Endothelial cell of umbilical vein (primary cell): ENCODE measurements at regions not wholly inside any gene's neighbourhood (a gene's known extent, or its start where the extent isn't known, plus 50 kb on each side); places are given as distances from the start of the nearest gene placed in this dataset.

Experiments
- BruUV-seq: library from RNA; stranded (reverse); fragments of 400-500 nt; replicated peaks from 2 replicates; lab custom pipeline; 2021; lab: Mats Ljungman, UMichigan
- CTCF ChIA-PET: fragments of 300-600, 350-600 bp; sonication (Branson Sonifier 250); formaldehyde crosslinking; loops from one replicate; lab custom pipeline; 2021; ENCODE audit warnings: antibody characterized with exemption, inconsistent platforms; lab: Charles Lee
- POLR2A ChIA-PET: fragments of 300-600, 350-600 bp; sonication (Branson Sonifier 250); formaldehyde crosslinking; loops from one replicate; lab custom pipeline; 2021; ENCODE audit warnings: antibody characterized with exemption, inconsistent platforms; lab: Charles Lee
- DNase-seq: peaks from one replicate; pipeline ENCODE4 v3.0.0-alpha.2; 2011; ENCODE audit warnings: low read depth, low spot score
- FAIRE-seq: peaks from 2 replicates; lab custom pipeline; 2011; peaks lifted over from hg19 to GRCh38; lab: Jason Lieb, UNC
- H2AFZ ChIP-seq: 2 replicates; pipeline ENCODE4 v1.6.0; 2012; ENCODE audit warnings: low read depth, low read length, control low read depth, inconsistent platforms
- H3K27ac ChIP-seq: 2 replicates; pipeline ENCODE4 v1.5.1; 2011; ENCODE audit warnings: low read depth, mild to moderate bottlenecking, control low read depth, low read length, moderate library complexity; ENCODE audit not compliant: insufficient read depth
- H3K27me3 ChIP-seq, 2 experiments: 2 replicates each; pipeline versions ENCODE4 v1.6.0 to v1.6.1; 2011; ENCODE audit warnings: low read length in 2 of 2, mixed read lengths in 1 of 2; ENCODE audit not compliant: control insufficient read depth in 2 of 2, insufficient read depth in 2 of 2
- H3K36me3 ChIP-seq, 2 experiments: 2 replicates in 1 of 2; 3 replicates in 1 of 2; pipeline ENCODE4 v1.5.1; 2011; ENCODE audit warnings: low read length in 2 of 2, mild to moderate bottlenecking in 1 of 2, moderate library complexity in 1 of 2; ENCODE audit not compliant: control insufficient read depth in 2 of 2, insufficient read depth in 2 of 2; ENCODE audit errors: extremely low read depth in 1 of 2
- H3K4me1 ChIP-seq: 3 replicates; pipeline ENCODE4 v1.5.1; 2011; ENCODE audit warnings: mild to moderate bottlenecking, low read length; ENCODE audit not compliant: control insufficient read depth, insufficient read depth; ENCODE audit errors: extremely low read depth
- H3K4me2 ChIP-seq: 2 replicates; pipeline ENCODE4 v1.6.1; 2011; ENCODE audit warnings: low read length, control low read depth, mixed read lengths; ENCODE audit not compliant: insufficient read depth
- H3K4me3 ChIP-seq, 3 experiments: fragments of 200-600 bp in 1 of 3; sonication (generic), shearing (Covaris generic) in 1 of 3; replicated peaks in 1 of 3; 2 replicates each; pipeline ENCODE4 v1.5.1; 2011 to 2016; ENCODE audit warnings: control low read depth in 3 of 3, low read length in 3 of 3, mild to moderate bottlenecking in 2 of 3, inconsistent platforms in 1 of 3, low read depth in 1 of 3, moderate library complexity in 1 of 3; ENCODE audit not compliant: insufficient read depth in 1 of 3
- H3K79me2 ChIP-seq: 2 replicates; pipeline ENCODE4 v1.6.0; 2012; ENCODE audit warnings: low read length, inconsistent platforms; ENCODE audit not compliant: control insufficient read depth, insufficient read depth
- H3K9ac ChIP-seq: replicated peaks from 2 replicates; pipeline ENCODE3; 2011; ENCODE audit warnings: low read length, control low read depth; ENCODE audit not compliant: insufficient read depth; ENCODE audit errors: extremely low read depth
- H3K9me1 ChIP-seq: replicated peaks from 3 replicates; pipeline ENCODE4 v1.6.0; 2011; ENCODE audit warnings: mild to moderate bottlenecking, low read length; ENCODE audit not compliant: control insufficient read depth, insufficient read depth; ENCODE audit errors: extremely low read depth
- H3K9me3 ChIP-seq: replicated peaks from 2 replicates; pipeline ENCODE4 v1.5.1; 2012; ENCODE audit warnings: low read length, inconsistent platforms; ENCODE audit not compliant: control insufficient read depth, insufficient read depth
- H4K20me1 ChIP-seq: replicated peaks from 2 replicates; pipeline ENCODE3; 2011; ENCODE audit warnings: mild to moderate bottlenecking, low read length; ENCODE audit not compliant: control insufficient read depth, insufficient read depth; ENCODE audit errors: extremely low read depth
- EZH2 ChIP-seq: IDR thresholded peaks from 2 replicates; pipeline ENCODE4 v1.6.1; 2012; ENCODE audit warnings: borderline replicate concordance, low read depth, mild to moderate bottlenecking, moderate library complexity, low read length, inconsistent platforms; ENCODE audit not compliant: severe bottlenecking
- FOS ChIP-seq: IDR thresholded peaks from 2 replicates; pipeline ENCODE4 v1.6.1; 2011; ENCODE audit warnings: mild to moderate bottlenecking, low read length, moderate library complexity, borderline replicate concordance; ENCODE audit not compliant: insufficient read depth
- GATA2 ChIP-seq: IDR thresholded peaks from 2 replicates; pipeline ENCODE4 v1.7.0; 2011; ENCODE audit warnings: low read depth, mild to moderate bottlenecking, moderate library complexity, mixed read lengths, low read length; ENCODE audit not compliant: insufficient read length, insufficient read depth
- JUN ChIP-seq: IDR thresholded peaks from 2 replicates; pipeline ENCODE4 v1.6.1; 2011; ENCODE audit warnings: borderline replicate concordance, low read depth; ENCODE audit not compliant: insufficient read length, insufficient read depth
- MYC ChIP-seq: IDR thresholded peaks from one replicate; pipeline ENCODE4 v1.6.1; 2011; ENCODE audit warnings: mild to moderate bottlenecking, low read depth, low read length
- POLR2A ChIP-seq: IDR thresholded peaks from 2 replicates; pipeline ENCODE4 v1.6.1; 2012; ENCODE audit warnings: low read depth, mild to moderate bottlenecking, control low read depth, low read length
- POLR2AphosphoS5 ChIP-seq: IDR thresholded peaks from 2 replicates; pipeline ENCODE4 v1.6.1; 2012; ENCODE audit warnings: low read depth, mild to moderate bottlenecking, control low read depth, low read length, moderate library complexity; ENCODE audit not compliant: insufficient read depth
- dilution Hi-C: fragments of 300-500 bp; cut with MboI; formaldehyde crosslinking; loops from one replicate; pipeline ENCODE4 v1.15.0; 2019; ENCODE audit warnings: low sequenced_read_pairs; ENCODE audit not compliant: extremely low pct_ligation_motif_present
- intact Hi-C: fragments of 100-400 bp; cut with micrococcal nuclease; formaldehyde crosslinking; loops from one replicate; pipeline ENCODE4 v1.10.0; 2022
- TF ChIP-seq, protein P1 (sequence below), 2 donors: IDR thresholded peaks; 1 replicate in 1 of 2; 2 replicates in 1 of 2; pipeline ENCODE4 v1.5.1; 2011; ENCODE audit warnings: low read length in 2 of 2, mild to moderate bottlenecking in 2 of 2, moderate library complexity in 2 of 2, control low read depth in 1 of 2, inconsistent platforms in 1 of 2, low read depth in 1 of 2; ENCODE audit not compliant: insufficient read depth in 1 of 2; ENCODE audit errors: extremely low read depth in 1 of 2
- TF ChIP-seq, protein P2 (sequence below): IDR thresholded peaks from 2 replicates; pipeline ENCODE4 v1.6.1; 2011; ENCODE audit not compliant: insufficient read depth, insufficient read length

DNA sequence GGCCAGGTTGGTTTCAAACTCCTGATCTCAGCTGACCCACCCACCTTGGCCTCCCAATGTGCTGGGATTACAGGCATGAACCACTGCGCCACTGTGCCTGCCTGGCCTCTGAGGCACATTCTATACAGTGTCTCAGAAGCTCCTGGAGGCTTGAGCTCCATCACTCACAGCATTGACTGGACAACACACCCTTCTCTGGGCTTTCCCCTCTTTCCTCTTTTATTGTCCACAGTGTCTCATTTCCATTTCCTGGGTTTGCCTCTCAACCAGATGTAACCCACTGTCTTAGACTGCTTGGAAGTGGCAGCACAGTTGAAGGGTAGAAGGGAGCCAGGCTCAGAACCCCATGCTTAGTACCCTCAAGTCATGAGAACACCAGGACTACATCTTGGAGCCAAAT is 208.1 kb downstream of the MTX2 start:
- DNase-seq = no peak
- no peaks in the 10 kb centered on the region for H3K36me3 ChIP-seq
- ChIA-PET POLR2A (no interaction called here), CTCF (interaction anchor here (1.5 kb wide), 1 partner anchor 22 kb away, joined by 3 read pairs; no protein-coding TSS in a partner anchor)
- dilution Hi-C loops (no loop called here), intact Hi-C loops (no loop called here)
- no peak for FAIRE-seq
- BruUV-seq = no TSS peak
- no peaks in the 10 kb centered on the region for H3K27me3 ChIP-seq
- no peak overlapping the region for H2AFZ ChIP-seq
- H3K9ac ChIP-seq = no peak overlapping the region
- no peaks in the 10 kb centered on the region for H3K9me1 ChIP-seq
- H3K9me3 ChIP-seq = no peaks in the 10 kb centered on the region
- H3K4me1 ChIP-seq = peaks cover 4% of the 10 kb centered on the region
- no peak overlapping the region for H3K4me3 ChIP-seq
- TF ChIP-seq FOS (no peak), JUN (no peak), POLR2AphosphoS5 (no peak), EZH2 (no peak), GATA2 (no peak), POLR2A (no peak), MYC (no peak)
- TF ChIP-seq, protein P1, sequence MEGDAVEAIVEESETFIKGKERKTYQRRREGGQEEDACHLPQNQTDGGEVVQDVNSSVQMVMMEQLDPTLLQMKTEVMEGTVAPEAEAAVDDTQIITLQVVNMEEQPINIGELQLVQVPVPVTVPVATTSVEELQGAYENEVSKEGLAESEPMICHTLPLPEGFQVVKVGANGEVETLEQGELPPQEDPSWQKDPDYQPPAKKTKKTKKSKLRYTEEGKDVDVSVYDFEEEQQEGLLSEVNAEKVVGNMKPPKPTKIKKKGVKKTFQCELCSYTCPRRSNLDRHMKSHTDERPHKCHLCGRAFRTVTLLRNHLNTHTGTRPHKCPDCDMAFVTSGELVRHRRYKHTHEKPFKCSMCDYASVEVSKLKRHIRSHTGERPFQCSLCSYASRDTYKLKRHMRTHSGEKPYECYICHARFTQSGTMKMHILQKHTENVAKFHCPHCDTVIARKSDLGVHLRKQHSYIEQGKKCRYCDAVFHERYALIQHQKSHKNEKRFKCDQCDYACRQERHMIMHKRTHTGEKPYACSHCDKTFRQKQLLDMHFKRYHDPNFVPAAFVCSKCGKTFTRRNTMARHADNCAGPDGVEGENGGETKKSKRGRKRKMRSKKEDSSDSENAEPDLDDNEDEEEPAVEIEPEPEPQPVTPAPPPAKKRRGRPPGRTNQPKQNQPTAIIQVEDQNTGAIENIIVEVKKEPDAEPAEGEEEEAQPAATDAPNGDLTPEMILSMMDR (IDR thresholded peaks at IDR 0.05; ENCODE audit: extremely low read depth in 1 of 2, insufficient read depth in 1 of 2, low read depth in 1 of 2, low read length in 2 of 2) = no peak
- TF ChIP-seq, protein P2, sequence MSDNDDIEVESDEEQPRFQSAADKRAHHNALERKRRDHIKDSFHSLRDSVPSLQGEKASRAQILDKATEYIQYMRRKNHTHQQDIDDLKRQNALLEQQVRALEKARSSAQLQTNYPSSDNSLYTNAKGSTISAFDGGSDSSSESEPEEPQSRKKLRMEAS = no peak
- H3K79me2 ChIP-seq = no peaks in the 10 kb centered on the region
- no peak overlapping the region for H3K4me2 ChIP-seq
- no peaks in the 10 kb centered on the region for H4K20me1 ChIP-seq
- H3K27ac ChIP-seq = no peak overlapping the region
